Activated CD4-positive, alpha-beta T cell treated with anti-CD3 and anti-CD28 coated beads, Interleukin-2, amount 10 ng/mL, durations not matched to agents 7 days and 5 days (primary cell): ENCODE measurements at regions not wholly inside any gene's neighbourhood (a gene's known extent, or its start where the extent isn't known, plus 50 kb on each side); places are given as distances from the start of the nearest gene placed in this dataset.

Experiments
- CTCF ChIA-PET: fragments of 350-600 bp; sonication (Branson Sonifier 250); formaldehyde crosslinking; loops from one replicate; lab custom pipeline; 2021; ENCODE audit warnings: antibody characterized with exemption; lab: Charles Lee
- POLR2A ChIA-PET: fragments of 350-600 bp; sonication (Branson Sonifier 250); formaldehyde crosslinking; loops from one replicate; lab custom pipeline; 2021; ENCODE audit warnings: antibody characterized with exemption; lab: Charles Lee
- DNase-seq: peaks from one replicate; pipeline ENCODE4 v3.0.0-alpha.2; 2020
- H3K27ac Mint-ChIP-seq: one replicate; pipeline ENCODE4 v1.8.0; 2021; ENCODE audit warnings: mild to moderate bottlenecking, moderate library complexity, mixed read lengths
- H3K27me3 Mint-ChIP-seq: one replicate; pipeline ENCODE4 v1.8.0; 2021; ENCODE audit warnings: mixed read lengths
- H3K36me3 Mint-ChIP-seq: one replicate; pipeline ENCODE4 v1.8.0; 2021; ENCODE audit warnings: low read depth, mixed read lengths
- H3K4me1 Mint-ChIP-seq: one replicate; pipeline ENCODE4 v1.8.0; 2021; ENCODE audit warnings: mixed read lengths
- H3K4me3 Mint-ChIP-seq: one replicate; pipeline ENCODE4 v1.8.0; 2021; ENCODE audit warnings: mild to moderate bottlenecking, moderate library complexity, mixed read lengths
- H3K9me3 Mint-ChIP-seq: one replicate; pipeline ENCODE4 v1.8.0; 2021; ENCODE audit warnings: mixed read lengths

GRCh38 chrX:109952985-109953905 is 49.7 kb upstream of the TMEM164 start:
- ChIA-PET POLR2A (no interaction called here), CTCF (interaction anchor here (0.6 to 1.2 kb wide), 4 partner anchors 15 to 37 kb away, joined by 3 to 4 read pairs (median 3); no protein-coding TSS in a partner anchor)
- Mint-ChIP-seq H3K4me3 (no peak overlapping the region), H3K9me3 (peaks cover 3% of the 10 kb centered on the region), H3K4me1 (peaks cover 12% of the 10 kb centered on the region), H3K27ac (no peak overlapping the region), H3K36me3 (no peaks in the 10 kb centered on the region), H3K27me3 (no peaks in the 10 kb centered on the region)
- no peak for DNase-seq
